Neural cell (in vitro differentiated cells): ENCODE measurements at regions not wholly inside any gene's neighbourhood (a gene's known extent, or its start where the extent isn't known, plus 50 kb on each side); places are given as distances from the start of the nearest gene placed in this dataset.

Experiments
- H2AFZ ChIP-seq: fragments of 200-600, 300-800 bp; sonication (generic), shearing (Covaris generic); 2 replicates; pipeline ENCODE4 v1.6.0; 2014; ENCODE audit warnings: low read depth, mild to moderate bottlenecking, antibody characterized with exemption, low read length, moderate library complexity
- H3F3A ChIP-seq: fragments of 200-600 bp; shearing (Covaris generic); 2 replicates; pipeline ENCODE4 v1.6.1; 2016; ENCODE audit warnings: mild to moderate bottlenecking, moderate library complexity, mixed read lengths, antibody characterized with exemption, low read length; ENCODE audit not compliant: insufficient read depth, poor library complexity, severe bottlenecking
- H3K27ac ChIP-seq: fragments of 200-600, 300-800 bp; sonication (generic), shearing (Covaris generic); 2 replicates; pipeline ENCODE4 v1.5.1; 2014; ENCODE audit warnings: mild to moderate bottlenecking, low read length, moderate library complexity
- H3K27me3 ChIP-seq: fragments of 300-800, 200-600 bp; sonication (generic), shearing (Covaris generic); 2 replicates; pipeline ENCODE4 v1.6.0; 2014; ENCODE audit warnings: mild to moderate bottlenecking, low read depth, low read length, moderate library complexity; ENCODE audit not compliant: insufficient read depth
- H3K36me3 ChIP-seq: fragments of 300-800, 200-600 bp; sonication (generic), shearing (Covaris generic); 2 replicates; pipeline ENCODE4 v1.5.1; 2014; ENCODE audit warnings: mild to moderate bottlenecking, antibody characterized with exemption, low read length, moderate library complexity; ENCODE audit not compliant: insufficient read depth
- H3K4me2 ChIP-seq: fragments of 300-800, 200-600 bp; sonication (generic), shearing (Covaris generic); 2 replicates; pipeline ENCODE4 v1.6.0; 2014; ENCODE audit warnings: mild to moderate bottlenecking, low read length
- H3K4me3 ChIP-seq: fragments of 300-800, 200-600 bp; sonication (generic), shearing (Covaris generic); 2 replicates; pipeline ENCODE4 v1.5.1; 2014; ENCODE audit warnings: mild to moderate bottlenecking, low read length, moderate library complexity
- H3K79me2 ChIP-seq: fragments of 200-600 bp; shearing (Covaris generic); replicated peaks from 2 replicates; pipeline ENCODE4 v1.6.0; 2014; ENCODE audit warnings: mild to moderate bottlenecking, low read length, moderate library complexity; ENCODE audit not compliant: insufficient read depth
- H3K9ac ChIP-seq: fragments of 300-800, 200-600 bp; sonication (generic), shearing (Covaris generic); 2 replicates; pipeline ENCODE4 v1.6.1; 2016; ENCODE audit warnings: mild to moderate bottlenecking, low read length, mixed read lengths
- H3K9me2 ChIP-seq: fragments of 200-600 bp; shearing (Covaris generic); 2 replicates; pipeline ENCODE4 v1.6.1; 2016; ENCODE audit warnings: mild to moderate bottlenecking, low read length, mixed read lengths; ENCODE audit not compliant: insufficient read depth
- H3K9me3 ChIP-seq: fragments of 200-600, 300-800 bp; sonication (generic), shearing (Covaris generic); 2 replicates; pipeline ENCODE4 v1.6.1; 2016; ENCODE audit warnings: mild to moderate bottlenecking, mixed run types, low read length, moderate library complexity, mixed read lengths
- H4K20me1 ChIP-seq: fragments of 200-600 bp; shearing (Covaris generic); 2 replicates; pipeline ENCODE4 v1.6.1; 2016; ENCODE audit warnings: mild to moderate bottlenecking, mixed run types; ENCODE audit not compliant: insufficient read depth
- EP300 ChIP-seq: fragments of 450-650 bp; conservative IDR thresholded peaks from 2 replicates; pipeline ENCODE4 v1.6.1; 2014; ENCODE audit warnings: antibody characterized with exemption, mild to moderate bottlenecking, moderate library complexity; ENCODE audit not compliant: poor library complexity, severe bottlenecking
- EZH2 ChIP-seq: fragments of 200-600, 300-800 bp; shearing (Covaris generic), sonication (generic); IDR thresholded peaks from 2 replicates; pipeline ENCODE4 v1.6.1; 2014; ENCODE audit warnings: antibody characterized with exemption, low read length, borderline replicate concordance, mild to moderate bottlenecking; ENCODE audit not compliant: insufficient read depth, poor library complexity, severe bottlenecking
- MXI1 ChIP-seq: fragments of 450-650 bp; conservative IDR thresholded peaks from 2 replicates; pipeline ENCODE4 v1.6.1; 2014; ENCODE audit warnings: antibody characterized with exemption, mild to moderate bottlenecking; ENCODE audit not compliant: poor library complexity, severe bottlenecking
- POLR2AphosphoS5 ChIP-seq: IDR thresholded peaks from 2 replicates; pipeline ENCODE4 v1.6.1; 2012
- RAD21 ChIP-seq: fragments of 450-650 bp; conservative IDR thresholded peaks from 2 replicates; pipeline ENCODE4 v1.6.1; 2014; ENCODE audit warnings: antibody characterized with exemption, mild to moderate bottlenecking, moderate library complexity
- SMC3 ChIP-seq: fragments of 450-650 bp; conservative IDR thresholded peaks from 2 replicates; pipeline ENCODE4 v1.6.1; 2014; ENCODE audit warnings: antibody characterized with exemption, mild to moderate bottlenecking, moderate library complexity; ENCODE audit not compliant: poor library complexity
- TAF1 ChIP-seq: IDR thresholded peaks from 2 replicates; pipeline ENCODE4 v1.6.1; 2012; ENCODE audit warnings: low read depth
- TF ChIP-seq, protein P1 (sequence below): fragments of 450-650 bp; IDR thresholded peaks from 2 replicates; pipeline ENCODE4 v1.5.1; 2014; ENCODE audit warnings: antibody characterized with exemption, mild to moderate bottlenecking, moderate library complexity; ENCODE audit not compliant: poor library complexity, severe bottlenecking
- TF ChIP-seq, protein P2 (sequence below): IDR thresholded peaks from 2 replicates; pipeline ENCODE4 v1.6.1; 2012; ENCODE audit warnings: borderline replicate concordance

DNA sequence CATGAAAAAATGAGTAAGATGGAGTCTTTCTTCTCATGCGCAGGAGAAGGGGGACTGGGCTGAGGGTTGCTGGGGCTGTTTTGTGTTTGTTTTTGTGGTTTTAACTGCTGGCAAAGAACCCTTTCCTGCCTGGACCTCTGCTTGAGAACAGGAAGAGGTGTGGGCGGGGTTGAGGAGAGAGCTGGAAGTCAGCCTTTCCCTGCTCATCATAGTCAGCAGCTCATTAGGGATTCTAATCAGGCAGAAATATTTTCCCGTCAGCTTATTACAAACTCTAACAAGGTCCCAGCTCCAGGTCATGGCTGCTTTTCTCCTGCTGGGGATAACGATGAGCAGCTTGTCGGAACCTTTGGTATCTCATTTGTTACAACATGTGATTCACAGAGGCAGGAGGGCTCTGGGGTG, 185.0 kb upstream of the NRXN3 start:
- Histone ChIP-seq H3K27me3 (peaks cover 7% of the 10 kb centered on the region), H3K27ac (no peak overlapping the region), H3K4me3 (no peak overlapping the region), H3K9ac (no peak overlapping the region), H3K79me2 (no peaks in the 10 kb centered on the region), H2AFZ (no peak overlapping the region), H3K9me3 (no peaks in the 10 kb centered on the region), H3K4me2 (no peak overlapping the region), H3K36me3 (no peaks in the 10 kb centered on the region), H4K20me1 (no peaks in the 10 kb centered on the region), H3F3A (no peaks in the 10 kb centered on the region), H3K9me2 (no peaks in the 10 kb centered on the region)
- no peak for TF ChIP-seq POLR2AphosphoS5
- TF ChIP-seq, protein P1, sequence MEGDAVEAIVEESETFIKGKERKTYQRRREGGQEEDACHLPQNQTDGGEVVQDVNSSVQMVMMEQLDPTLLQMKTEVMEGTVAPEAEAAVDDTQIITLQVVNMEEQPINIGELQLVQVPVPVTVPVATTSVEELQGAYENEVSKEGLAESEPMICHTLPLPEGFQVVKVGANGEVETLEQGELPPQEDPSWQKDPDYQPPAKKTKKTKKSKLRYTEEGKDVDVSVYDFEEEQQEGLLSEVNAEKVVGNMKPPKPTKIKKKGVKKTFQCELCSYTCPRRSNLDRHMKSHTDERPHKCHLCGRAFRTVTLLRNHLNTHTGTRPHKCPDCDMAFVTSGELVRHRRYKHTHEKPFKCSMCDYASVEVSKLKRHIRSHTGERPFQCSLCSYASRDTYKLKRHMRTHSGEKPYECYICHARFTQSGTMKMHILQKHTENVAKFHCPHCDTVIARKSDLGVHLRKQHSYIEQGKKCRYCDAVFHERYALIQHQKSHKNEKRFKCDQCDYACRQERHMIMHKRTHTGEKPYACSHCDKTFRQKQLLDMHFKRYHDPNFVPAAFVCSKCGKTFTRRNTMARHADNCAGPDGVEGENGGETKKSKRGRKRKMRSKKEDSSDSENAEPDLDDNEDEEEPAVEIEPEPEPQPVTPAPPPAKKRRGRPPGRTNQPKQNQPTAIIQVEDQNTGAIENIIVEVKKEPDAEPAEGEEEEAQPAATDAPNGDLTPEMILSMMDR: no peak
- TF ChIP-seq MXI1: no peak
- no peak for TF ChIP-seq EP300
- TF ChIP-seq, protein P2, sequence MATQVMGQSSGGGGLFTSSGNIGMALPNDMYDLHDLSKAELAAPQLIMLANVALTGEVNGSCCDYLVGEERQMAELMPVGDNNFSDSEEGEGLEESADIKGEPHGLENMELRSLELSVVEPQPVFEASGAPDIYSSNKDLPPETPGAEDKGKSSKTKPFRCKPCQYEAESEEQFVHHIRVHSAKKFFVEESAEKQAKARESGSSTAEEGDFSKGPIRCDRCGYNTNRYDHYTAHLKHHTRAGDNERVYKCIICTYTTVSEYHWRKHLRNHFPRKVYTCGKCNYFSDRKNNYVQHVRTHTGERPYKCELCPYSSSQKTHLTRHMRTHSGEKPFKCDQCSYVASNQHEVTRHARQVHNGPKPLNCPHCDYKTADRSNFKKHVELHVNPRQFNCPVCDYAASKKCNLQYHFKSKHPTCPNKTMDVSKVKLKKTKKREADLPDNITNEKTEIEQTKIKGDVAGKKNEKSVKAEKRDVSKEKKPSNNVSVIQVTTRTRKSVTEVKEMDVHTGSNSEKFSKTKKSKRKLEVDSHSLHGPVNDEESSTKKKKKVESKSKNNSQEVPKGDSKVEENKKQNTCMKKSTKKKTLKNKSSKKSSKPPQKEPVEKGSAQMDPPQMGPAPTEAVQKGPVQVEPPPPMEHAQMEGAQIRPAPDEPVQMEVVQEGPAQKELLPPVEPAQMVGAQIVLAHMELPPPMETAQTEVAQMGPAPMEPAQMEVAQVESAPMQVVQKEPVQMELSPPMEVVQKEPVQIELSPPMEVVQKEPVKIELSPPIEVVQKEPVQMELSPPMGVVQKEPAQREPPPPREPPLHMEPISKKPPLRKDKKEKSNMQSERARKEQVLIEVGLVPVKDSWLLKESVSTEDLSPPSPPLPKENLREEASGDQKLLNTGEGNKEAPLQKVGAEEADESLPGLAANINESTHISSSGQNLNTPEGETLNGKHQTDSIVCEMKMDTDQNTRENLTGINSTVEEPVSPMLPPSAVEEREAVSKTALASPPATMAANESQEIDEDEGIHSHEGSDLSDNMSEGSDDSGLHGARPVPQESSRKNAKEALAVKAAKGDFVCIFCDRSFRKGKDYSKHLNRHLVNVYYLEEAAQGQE: no peak
- TF ChIP-seq RAD21: no peak
- TF ChIP-seq TAF1: no peak
- no peak for TF ChIP-seq EZH2
- TF ChIP-seq SMC3: no peak

DNA sequence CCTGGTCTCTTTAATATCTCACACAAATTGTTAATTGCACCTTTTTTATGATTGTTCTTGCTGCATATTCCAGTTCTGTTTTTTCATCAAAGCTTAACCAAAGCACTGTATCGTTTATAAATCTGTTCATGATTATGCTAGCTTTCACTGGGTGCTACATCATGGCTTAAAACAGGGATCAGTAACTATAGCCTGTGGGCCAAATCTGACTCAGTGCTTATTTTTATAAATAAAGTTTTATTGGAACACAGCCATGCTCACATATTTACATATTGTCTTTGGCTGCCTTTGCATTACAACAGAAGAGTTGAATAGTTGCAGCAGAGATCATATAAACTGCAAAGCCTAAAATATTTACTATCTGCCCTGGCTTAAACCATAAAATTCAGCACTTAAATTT, 183.4 kb upstream of the NRXN3 start:
- H3K4me3 ChIP-seq: no peak overlapping the region
- no peaks in the 10 kb centered on the region for H3K79me2 ChIP-seq
- H3K9me3 ChIP-seq: no peaks in the 10 kb centered on the region
- TF ChIP-seq, protein P2: no peak
- TF ChIP-seq SMC3: no peak
- TF ChIP-seq POLR2AphosphoS5: no peak
- no peak for TF ChIP-seq RAD21
- TF ChIP-seq EP300: no peak
- TF ChIP-seq TAF1: no peak
- no peak for TF ChIP-seq EZH2
- TF ChIP-seq MXI1: no peak
- TF ChIP-seq, protein P1: no peak
- no peaks in the 10 kb centered on the region for H3K9me2 ChIP-seq
- H3K27ac ChIP-seq: no peak overlapping the region
- H3K36me3 ChIP-seq: no peaks in the 10 kb centered on the region
- H2AFZ ChIP-seq: no peak overlapping the region
- H3K9ac ChIP-seq: no peak overlapping the region
- H4K20me1 ChIP-seq: no peaks in the 10 kb centered on the region
- no peaks in the 10 kb centered on the region for H3F3A ChIP-seq
- no peaks in the 10 kb centered on the region for H3K27me3 ChIP-seq
- H3K4me2 ChIP-seq: no peak overlapping the region
